K562 (cell line): ENCODE measurements at regions not wholly inside any gene's neighbourhood (a gene's known extent, or its start where the extent isn't known, plus 50 kb on each side); places are given as distances from the start of the nearest gene placed in this dataset.

Source experiments
- BACH1 ChIP-seq: fragments of 200-800 bp; sonication (Bioruptor generic); IDR thresholded peaks from 2 replicates; pipeline ENCODE4 v1.6.1; 2016; ENCODE audit warnings: missing genetic modification characterization, missing compliant biosample characterization
- EGR1 ChIP-seq: fragments of 450-650 bp; conservative IDR thresholded peaks from 2 replicates; pipeline ENCODE4 v1.6.1; 2017; ENCODE audit warnings: mild to moderate bottlenecking
- MYC ChIP-seq, 2 experiments: fragments of 250-450 bp in 1 of 2; sonication (Bioruptor Pico) in 1 of 2; IDR thresholded peaks; 2 replicates each; pipeline versions ENCODE4 v1.5.1 to v1.6.1; 2012 to 2021; ENCODE audit warnings: low read depth in 2 of 2, borderline replicate concordance in 1 of 2, improper control_type of control experiment in 1 of 2, low read length in 1 of 2, mild to moderate bottlenecking in 1 of 2, moderate library complexity in 1 of 2

GRCh38 chr5:125112196-125112595, 365.8 kb upstream of the ZNF608 start:
- no peak for TF ChIP-seq BACH1 (tag)
- no peak for TF ChIP-seq MYC (IDR thresholded peaks at IDR 0.05; ENCODE audit: low read depth, low read length)
- TF ChIP-seq MYC (CRISPR knock-in tag; IDR thresholded peaks at IDR 0.05; ENCODE audit: borderline replicate concordance, low read depth) = no peak
- TF ChIP-seq EGR1 = no peak
